GM19324 (cell line): ENCODE measurements at regions not wholly inside any gene's neighbourhood (a gene's known extent, or its start where the extent isn't known, plus 50 kb on each side); places are given as distances from the start of the nearest gene placed in this dataset.
"Not testable (repeated sequence)": the region's sequence is repeated elsewhere in the genome, so short reads cannot be mapped to it uniquely, and the experiment has no call there.

Source experiments
- ATAC-seq: cut with Tn5 transposase; IDR thresholded peaks from one replicate; pipeline ENCODE4 v1.9.1; 2021; ENCODE audit warnings: mild to moderate bottlenecking, moderate library complexity; ENCODE audit not compliant: unreplicated experiment, low FRiP score

- ATAC-seq: no peak
These were observed 112.8 kb upstream of the RAB18 start for GRCh38 chr10:27391325-27391724.

- ATAC-seq: no peak
These were observed 113.4 kb upstream of the RAB18 start for GRCh38 chr10:27390681-27391080.

- ATAC-seq: no peak
These were observed 115.2 kb upstream of the RAB18 start for GRCh38 chr10:27388761-27389399.

GRCh38 chr10:27383595-27384542, 120.2 kb upstream of the RAB18 start:
- ATAC-seq: no peak

GRCh38 chr10:27382176-27382575, 121.9 kb upstream of the RAB18 start:
- ATAC-seq: no peak

GRCh38 chr10:27380929-27381358, 123.2 kb upstream of the RAB18 start:
- ATAC-seq: no peak

GRCh38 chr10:27379041-27379440, 125.1 kb upstream of the RAB18 start:
- ATAC-seq: not testable (repeated sequence)

- no peak for ATAC-seq
These were observed 130.4 kb upstream of the RAB18 start for GRCh38 chr10:27373566-27374160.

GRCh38 chr10:27372095-27372494, 131.5 kb upstream of the ACBD5 start:
- no peak for ATAC-seq

- not testable (repeated sequence) for ATAC-seq
These were observed 130.8 kb upstream of the ACBD5 start for GRCh38 chr10:27371375-27371774.

GRCh38 chr10:27369880-27370279, 129.3 kb upstream of the ACBD5 start:
- ATAC-seq: no peak

GRCh38 chr10:27368706-27369105, 128.1 kb upstream of the ACBD5 start:
- no peak for ATAC-seq

GRCh38 chr10:27366769-27367168, 126.2 kb upstream of the ACBD5 start:
- no peak for ATAC-seq

GRCh38 chr10:27364028-27364427, 123.4 kb upstream of the ACBD5 start:
- ATAC-seq: no peak

- ATAC-seq: peak; percentile 69
These were observed 120.1 kb upstream of the ACBD5 start for GRCh38 chr10:27360581-27361172.

GRCh38 chr10:27359792-27360355, 119.3 kb upstream of the ACBD5 start:
- no peak for ATAC-seq

GRCh38 chr10:27356738-27357137, 116.1 kb upstream of the ACBD5 start:
- ATAC-seq: no peak

- no peak for ATAC-seq
These were observed 115.4 kb upstream of the ACBD5 start for GRCh38 chr10:27355918-27356573.

- peak; percentile 93 for ATAC-seq
These were observed 114.2 kb upstream of the ACBD5 start for GRCh38 chr10:27354643-27355270.

- ATAC-seq: not testable (repeated sequence)
These were observed 113.5 kb upstream of the ACBD5 start for GRCh38 chr10:27354100-27354499.
